ENCODE measurements at regions not wholly inside any gene's neighbourhood (a gene's known extent, or its start where the extent isn't known, plus 50 kb on each side); places are given as distances from the start of the nearest gene placed in this dataset.
A peak's percentile ranks its signal among the peaks of the same experiment; 100 is the strongest.
"Not testable (repeated sequence)": the region's sequence is repeated elsewhere in the genome, so short reads cannot be mapped to it uniquely, and the experiment has no call there.

DNA sequence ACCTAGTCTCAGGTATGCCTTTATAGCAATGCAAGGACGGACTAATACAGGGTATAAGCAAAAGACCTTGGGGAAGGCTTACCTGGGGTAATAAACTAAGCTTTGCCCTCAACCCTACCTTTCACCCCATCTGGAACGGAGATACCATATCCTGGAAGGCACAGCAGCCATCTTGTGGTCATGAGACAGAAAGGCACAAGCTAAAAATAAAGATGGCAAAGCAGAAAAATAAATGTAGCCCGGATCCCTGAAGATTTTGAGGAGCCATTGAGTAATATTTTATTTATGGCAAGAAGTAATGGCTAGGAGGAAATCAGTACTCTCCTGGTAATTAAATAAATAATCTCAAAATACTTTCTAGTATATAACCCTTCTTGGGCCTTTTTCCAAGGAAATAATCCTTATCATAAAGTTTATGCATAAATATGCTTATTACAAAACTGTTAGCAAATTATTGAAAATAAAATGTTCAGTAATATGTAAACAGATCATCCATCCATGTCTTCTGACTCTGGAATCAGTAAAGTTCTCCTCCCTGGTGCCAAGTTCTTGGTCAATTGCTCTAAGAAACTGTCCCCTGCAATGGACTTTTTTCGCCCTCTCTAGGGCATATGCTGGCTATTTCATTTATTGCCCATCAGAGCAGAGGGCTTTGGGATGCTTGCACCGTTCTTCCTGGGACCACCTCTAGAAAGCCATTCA, 198.7 kb downstream of the SPP2 start:
- no peak for DNase-seq

DNA sequence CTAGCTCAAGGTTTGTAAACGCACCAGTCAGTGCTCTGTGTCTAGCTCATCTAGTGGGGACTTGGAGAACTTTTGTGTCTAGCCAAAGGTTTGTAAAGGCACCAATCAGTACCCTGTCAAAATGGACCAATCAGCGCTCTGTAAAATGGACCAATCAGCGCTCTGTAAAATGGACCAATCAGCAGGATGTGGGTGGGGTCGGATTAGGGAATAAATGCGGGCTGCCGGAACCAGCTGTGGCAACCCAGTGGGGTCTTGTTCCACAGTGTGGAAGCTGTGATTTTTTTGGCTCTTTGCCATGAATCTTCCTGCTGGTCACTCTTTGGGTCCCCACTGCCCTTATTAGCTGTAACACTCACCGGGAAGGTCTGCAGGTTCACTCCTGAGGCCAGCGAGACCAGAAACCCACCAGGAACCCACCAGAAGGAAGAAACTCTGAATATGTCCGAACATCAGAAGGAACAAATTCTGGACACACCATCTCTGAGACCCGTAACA, 197.8 kb downstream of the SPP2 start:
- not testable (repeated sequence) for DNase-seq

DNA sequence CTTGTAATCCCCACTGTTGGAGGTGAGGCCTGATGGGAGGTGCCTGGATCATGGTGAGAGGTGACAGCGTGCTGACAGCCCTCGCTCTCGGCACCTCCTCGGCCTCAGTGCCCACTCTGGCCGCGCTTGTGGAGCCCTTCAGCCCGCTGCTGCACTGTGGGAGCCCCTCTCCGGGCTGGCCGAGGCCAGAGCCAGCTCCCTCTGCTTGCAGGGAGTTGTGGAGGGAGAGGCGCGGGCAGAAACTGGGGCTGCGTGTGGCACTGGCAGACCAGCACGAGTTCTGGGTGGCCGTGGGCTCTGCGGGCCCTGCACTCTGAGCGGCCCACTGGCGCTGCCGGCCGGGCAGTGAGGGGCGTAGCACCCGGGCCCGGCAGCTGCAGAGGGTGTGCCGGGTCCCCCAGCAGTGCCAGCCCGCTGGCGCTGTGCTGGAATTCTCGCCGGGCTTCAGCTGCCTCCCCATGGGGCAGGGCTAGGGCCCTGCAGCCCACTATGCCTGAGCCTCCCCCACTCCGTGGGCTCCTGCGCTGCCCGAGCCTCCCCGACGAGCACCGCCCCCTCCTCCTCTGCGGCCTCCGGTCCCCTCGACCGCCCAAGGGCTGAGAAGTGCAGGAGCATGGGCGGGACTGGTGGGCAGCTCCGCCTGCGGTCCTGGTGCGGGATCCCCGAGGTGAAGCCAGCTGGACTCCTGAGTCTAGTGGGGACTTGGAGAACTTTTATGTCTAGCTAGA, 197.1 kb downstream of the SPP2 start:
- DNase-seq, result no peak

DNA sequence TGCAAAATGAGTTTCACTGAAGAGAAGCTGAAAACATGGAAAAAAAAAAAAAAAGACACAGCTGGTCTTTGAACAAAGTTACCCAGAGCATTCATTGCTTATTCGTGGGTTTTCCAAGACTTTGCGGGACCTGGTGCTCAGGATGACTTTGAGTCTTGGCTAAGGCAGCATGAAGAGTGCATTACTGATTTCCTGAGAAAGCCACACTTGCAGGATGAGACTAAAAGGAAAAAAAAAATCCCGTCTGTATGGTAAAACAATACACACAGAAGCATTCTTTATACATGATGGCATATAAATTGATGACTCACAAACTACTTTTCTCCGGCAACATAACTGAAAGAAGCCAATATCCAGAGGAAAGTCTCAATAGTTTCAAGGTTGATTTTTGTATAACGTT, 195.4 kb downstream of the SPP2 start:
- peak; percentile 17 to 85 (median 50) for DNase-seq

DNA sequence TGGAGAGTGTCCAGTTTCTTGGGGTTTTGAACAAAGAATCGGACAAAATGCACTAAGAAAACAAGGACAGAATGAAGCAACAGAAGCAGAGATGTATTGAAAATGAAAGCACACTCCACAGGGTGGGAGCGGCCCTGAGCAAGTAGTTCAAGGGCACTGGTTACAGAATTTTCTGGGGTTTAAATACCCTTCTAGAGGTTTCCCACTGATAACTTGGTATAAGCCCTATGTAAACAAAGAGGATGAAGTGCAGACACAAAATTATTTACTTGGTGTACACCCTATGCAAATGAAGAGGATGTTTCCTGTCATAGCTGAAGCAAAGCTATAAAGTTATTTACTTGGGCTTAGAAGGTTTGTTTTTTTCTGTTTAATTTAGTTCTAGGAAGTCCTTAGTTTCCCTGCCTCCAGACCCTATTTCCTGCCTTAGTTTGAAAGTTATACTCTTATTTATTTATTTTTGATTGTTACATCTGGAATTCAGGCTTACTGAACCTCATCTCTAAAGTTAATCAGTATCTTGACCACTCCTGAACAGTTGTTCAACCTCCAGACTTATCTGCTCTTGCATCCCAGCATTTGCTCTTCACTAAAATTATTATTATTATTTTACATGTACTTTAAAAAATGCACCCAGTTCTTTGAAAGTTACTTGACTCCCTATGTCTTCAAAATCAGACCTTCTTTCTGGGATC, 193.5 kb downstream of the SPP2 start:
- DNase-seq, result no peak

DNA sequence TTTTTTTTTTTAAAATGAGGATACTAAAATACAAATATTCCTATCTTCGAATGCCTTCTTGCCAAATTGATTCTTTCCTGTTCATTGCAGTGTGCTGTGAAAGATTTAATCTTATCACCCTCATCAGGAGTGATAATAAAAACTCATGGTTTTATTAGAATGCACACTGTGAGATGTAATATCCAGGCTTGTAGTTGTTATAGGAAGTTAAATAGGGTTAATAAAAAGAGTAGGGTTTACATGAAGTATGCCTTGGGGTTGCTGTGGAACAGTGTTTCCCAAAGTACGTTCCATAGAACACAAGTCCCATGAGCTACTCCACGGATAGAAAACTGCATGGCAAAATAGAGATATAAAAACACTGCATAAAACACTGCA, 191.9 kb downstream of the SPP2 start:
- no peak for DNase-seq

- peak in 1 of 3 donors; percentile 66 for DNase-seq
Measured at GRCh38 chr2:234241656-234242458, 191.4 kb downstream of the SPP2 start.

DNA sequence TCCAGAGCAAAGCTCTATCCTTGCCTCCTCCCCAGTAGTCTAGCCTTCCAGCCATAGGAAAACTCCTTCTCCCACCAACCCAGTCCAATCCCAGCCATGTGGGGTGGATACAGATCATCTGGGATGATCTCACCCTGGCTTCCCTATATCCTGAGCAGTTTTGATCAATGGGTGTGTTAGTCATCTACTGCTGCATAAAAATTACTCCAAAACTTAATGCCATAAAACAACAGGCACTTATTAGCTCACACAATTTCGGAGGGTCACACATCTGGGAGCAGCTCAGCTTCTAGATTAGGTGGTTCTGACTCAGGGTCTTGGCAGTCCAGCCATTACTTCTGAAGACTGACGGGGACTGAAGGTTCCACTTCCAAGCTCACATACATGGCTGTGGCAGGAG, 190.4 kb downstream of the SPP2 start:
- DNase-seq, result peak in 1 of 3 donors; percentile 84

- DNase-seq, result no peak
Measured at GRCh38 chr2:234235191-234235590, 184.7 kb downstream of the SPP2 start.

GRCh38 chr2:234231460-234231859, 181.0 kb downstream of the SPP2 start:
- DNase-seq, result no peak

GRCh38 chr2:234219046-234219310, 168.5 kb downstream of the SPP2 start:
- no peak for DNase-seq

- DNase-seq, result peak in 1 of 3 donors; percentile 28
Measured at GRCh38 chr2:234218266-234219045, 168.0 kb downstream of the SPP2 start.

- no peak for DNase-seq
Measured at GRCh38 chr2:234212534-234212933, 162.0 kb downstream of the SPP2 start.

DNA sequence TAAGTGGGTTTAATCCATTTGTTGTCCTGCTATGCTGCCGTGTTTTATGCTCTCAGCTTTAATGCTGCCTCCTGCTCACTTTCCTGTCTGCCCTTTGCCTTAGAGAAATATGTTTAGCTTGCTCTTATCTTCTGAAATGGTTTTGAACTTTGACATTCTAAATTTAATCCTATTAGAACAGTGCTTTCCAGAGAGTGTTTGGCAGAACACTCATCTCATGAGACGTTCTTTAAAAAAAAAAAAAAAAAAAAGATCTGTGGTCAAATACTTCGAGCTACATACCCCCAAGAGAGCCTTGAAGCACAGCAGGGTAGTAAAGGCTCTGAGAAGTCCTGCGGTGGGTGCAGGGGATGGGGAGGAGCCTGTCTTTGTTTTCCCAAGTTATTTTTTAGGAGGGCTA, 161.3 kb downstream of the SPP2 start:
- no peak for DNase-seq

DNA sequence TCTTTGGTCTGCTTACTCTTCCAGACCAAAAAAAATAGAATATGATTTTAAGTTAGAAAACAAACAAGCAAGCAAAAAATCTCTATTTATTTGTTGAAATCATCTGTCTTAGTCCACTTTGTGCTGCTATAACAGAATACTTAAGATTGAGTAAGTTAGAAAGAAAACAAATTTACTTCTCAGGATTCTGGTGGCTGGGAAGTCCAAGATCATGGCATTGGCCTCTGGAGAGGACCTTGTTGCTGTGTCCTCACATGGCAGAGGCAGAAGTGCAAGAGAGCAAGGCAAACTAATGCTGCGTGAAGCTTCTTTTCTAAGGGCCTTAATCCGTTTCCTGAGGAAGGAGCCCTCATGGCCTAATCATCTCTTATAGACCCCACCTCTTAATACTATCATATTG, 156.2 kb downstream of the SPP2 start:
- no peak for DNase-seq

- DNase-seq, result no peak
Measured at GRCh38 chr2:234204480-234204879, 154.0 kb downstream of the SPP2 start.

GRCh38 chr2:234203135-234203984, 152.9 kb downstream of the SPP2 start:
- DNase-seq, result peak; percentile 61 to 88 (median 64)

- DNase-seq, result no peak
Measured at GRCh38 chr2:234202601-234203000, 152.1 kb downstream of the SPP2 start.

- no peak for DNase-seq
Measured at GRCh38 chr2:234199996-234200395, 149.5 kb downstream of the SPP2 start.

GRCh38 chr2:234198976-234199375, 148.5 kb downstream of the SPP2 start:
- DNase-seq, result no peak
